Loucy (cell line): ENCODE measurements at regions not wholly inside any gene's neighbourhood (a gene's known extent, or its start where the extent isn't known, plus 50 kb on each side); places are given as distances from the start of the nearest gene placed in this dataset.

Experiments
- CTCF ChIP-seq: fragments of 200-600 bp; sonication (generic); conservative IDR thresholded peaks from 2 replicates; pipeline ENCODE4 v1.5.1; 2014; ENCODE audit warnings: mild to moderate bottlenecking, antibody characterized with exemption, low read length
- EZH2phosphoT487 ChIP-seq: fragments of 200-600 bp; IDR thresholded peaks from 2 replicates; pipeline ENCODE4 v1.6.1; 2018; ENCODE audit warnings: antibody characterized with exemption, mild to moderate bottlenecking, moderate library complexity, borderline replicate concordance

GRCh38 chr5:135714126-135714894 lies 120.2 kb upstream of the SLC25A48 start:
- TF ChIP-seq CTCF = no peak
- TF ChIP-seq EZH2phosphoT487 = no peak
